Endothelial cell of umbilical vein (primary cell): ENCODE measurements at regions not wholly inside any gene's neighbourhood (a gene's known extent, or its start where the extent isn't known, plus 50 kb on each side); places are given as distances from the start of the nearest gene placed in this dataset.
A peak's percentile ranks its signal among the peaks of the same experiment; 100 is the strongest.

Experiments used
- POLR2AphosphoS5 ChIP-seq: IDR thresholded peaks from 2 replicates; pipeline ENCODE4 v1.6.1; 2012; ENCODE audit warnings: low read depth, mild to moderate bottlenecking, control low read depth, low read length, moderate library complexity; ENCODE audit not compliant: insufficient read depth
- TF ChIP-seq, protein P1 (sequence below), 2 donors: IDR thresholded peaks; 1 replicate in 1 of 2; 2 replicates in 1 of 2; pipeline ENCODE4 v1.5.1; 2011; ENCODE audit warnings: low read length in 2 of 2, mild to moderate bottlenecking in 2 of 2, moderate library complexity in 2 of 2, control low read depth in 1 of 2, inconsistent platforms in 1 of 2, low read depth in 1 of 2; ENCODE audit not compliant: insufficient read depth in 1 of 2; ENCODE audit errors: extremely low read depth in 1 of 2

- TF ChIP-seq POLR2AphosphoS5: no peak
- TF ChIP-seq, protein P1, sequence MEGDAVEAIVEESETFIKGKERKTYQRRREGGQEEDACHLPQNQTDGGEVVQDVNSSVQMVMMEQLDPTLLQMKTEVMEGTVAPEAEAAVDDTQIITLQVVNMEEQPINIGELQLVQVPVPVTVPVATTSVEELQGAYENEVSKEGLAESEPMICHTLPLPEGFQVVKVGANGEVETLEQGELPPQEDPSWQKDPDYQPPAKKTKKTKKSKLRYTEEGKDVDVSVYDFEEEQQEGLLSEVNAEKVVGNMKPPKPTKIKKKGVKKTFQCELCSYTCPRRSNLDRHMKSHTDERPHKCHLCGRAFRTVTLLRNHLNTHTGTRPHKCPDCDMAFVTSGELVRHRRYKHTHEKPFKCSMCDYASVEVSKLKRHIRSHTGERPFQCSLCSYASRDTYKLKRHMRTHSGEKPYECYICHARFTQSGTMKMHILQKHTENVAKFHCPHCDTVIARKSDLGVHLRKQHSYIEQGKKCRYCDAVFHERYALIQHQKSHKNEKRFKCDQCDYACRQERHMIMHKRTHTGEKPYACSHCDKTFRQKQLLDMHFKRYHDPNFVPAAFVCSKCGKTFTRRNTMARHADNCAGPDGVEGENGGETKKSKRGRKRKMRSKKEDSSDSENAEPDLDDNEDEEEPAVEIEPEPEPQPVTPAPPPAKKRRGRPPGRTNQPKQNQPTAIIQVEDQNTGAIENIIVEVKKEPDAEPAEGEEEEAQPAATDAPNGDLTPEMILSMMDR (IDR thresholded peaks at IDR 0.05; ENCODE audit: extremely low read depth in 1 of 2, insufficient read depth in 1 of 2, low read depth in 1 of 2, low read length in 2 of 2): peak; percentile 45 to 46
Measured at GRCh38 chr13:74040200-74040599, 94.0 kb downstream of the KLF12 start.
